ENCODE measurements at regions not wholly inside any gene's neighbourhood (a gene's known extent, or its start where the extent isn't known, plus 50 kb on each side); places are given as distances from the start of the nearest gene placed in this dataset.

- no peak for DNase-seq (ENCODE audit: low spot score)
- ATAC-seq, result no peak
- intact Hi-C loops (cut with DNase I), result no loop called here
These were observed 261.8 kb upstream of the RAB6C start for GRCh38 chr2:129717560-129718130.

DNA sequence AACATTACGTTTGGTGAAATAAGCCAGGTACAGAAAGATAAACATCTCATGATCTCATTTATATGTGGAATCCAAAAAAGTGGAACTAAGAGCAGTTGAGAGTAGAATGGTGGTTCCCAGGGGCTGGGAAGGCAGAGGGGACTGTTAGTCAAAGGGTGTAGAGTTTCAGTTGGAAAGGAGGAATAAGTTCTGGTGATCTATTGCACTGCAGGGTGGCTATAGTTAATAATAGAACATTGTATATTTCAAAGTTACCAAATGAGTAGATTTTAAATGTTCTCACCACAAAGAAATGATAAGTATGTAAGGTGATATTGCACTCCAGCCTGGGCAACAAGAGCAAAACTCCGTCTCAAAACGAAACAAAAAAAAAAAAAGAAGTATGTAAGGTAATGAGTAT is 260.1 kb upstream of the RAB6C start:
- intact Hi-C loops (cut with DNase I), result no loop called here
- no peak for ATAC-seq
- no peak for DNase-seq (ENCODE audit: low spot score)

- DNase-seq (ENCODE audit: low spot score) (no peak), ATAC-seq (no peak)
- intact Hi-C loops (cut with DNase I), result no loop called here
These were observed 259.1 kb upstream of the RAB6C start for GRCh38 chr2:129720360-129720759.

DNA sequence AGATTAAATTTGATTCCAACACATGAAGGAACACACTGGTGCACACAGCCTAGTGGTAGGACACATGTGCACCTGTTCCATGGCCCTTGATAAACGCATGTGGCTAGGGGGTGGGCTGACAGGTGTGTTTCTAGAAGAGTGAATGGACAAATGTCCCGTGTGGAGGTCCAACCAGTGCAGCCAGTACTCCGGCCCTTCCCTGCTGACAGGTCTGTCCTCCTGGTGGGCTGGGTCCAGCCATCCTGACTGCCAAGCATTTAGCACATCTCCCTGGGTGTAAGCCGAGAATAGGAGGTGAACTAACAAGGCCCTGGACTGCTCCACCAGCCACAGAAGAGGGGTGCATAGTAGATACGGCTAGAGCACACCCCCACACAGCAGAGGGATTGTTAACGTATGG is 258.7 kb upstream of the RAB6C start:
- ATAC-seq (no peak), DNase-seq (ENCODE audit: low spot score) (no peak)
- intact Hi-C loops (cut with DNase I), result no loop called here

DNA sequence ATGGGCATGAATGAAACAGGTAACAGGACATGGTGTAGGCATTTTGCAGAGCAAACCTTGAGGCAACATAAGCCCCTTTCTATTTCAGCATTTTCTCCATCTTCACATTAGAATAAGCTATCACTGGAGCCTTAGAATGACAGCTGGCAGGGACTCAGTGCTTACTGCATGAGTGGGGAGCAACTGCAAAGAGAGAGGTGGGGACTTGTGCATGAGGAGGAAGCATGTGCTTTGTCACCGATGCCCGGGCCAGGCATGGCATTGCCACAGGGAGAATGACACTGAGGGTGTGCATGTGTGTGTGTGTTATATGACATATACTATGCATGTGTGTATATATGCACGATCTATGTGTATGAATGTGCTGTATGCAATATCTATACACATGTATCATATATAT is 258.2 kb upstream of the RAB6C start:
- intact Hi-C loops (cut with DNase I), result no loop called here
- ATAC-seq (no peak), DNase-seq (ENCODE audit: low spot score) (no peak)

GRCh38 chr2:129721846-129722245 is 257.6 kb upstream of the RAB6C start:
- intact Hi-C loops (cut with DNase I), result no loop called here
- DNase-seq (ENCODE audit: low spot score) (no peak), ATAC-seq (no peak)

GRCh38 chr2:129722306-129723019 is 257.0 kb upstream of the RAB6C start:
- DNase-seq (ENCODE audit: low spot score) (peak; percentile 23), ATAC-seq (no peak)
- intact Hi-C loops (cut with DNase I), result no loop called here

- DNase-seq (ENCODE audit: low spot score) (peak; percentile 13), ATAC-seq (no peak)
- intact Hi-C loops (cut with DNase I), result no loop called here
These were observed 256.0 kb upstream of the RAB6C start for GRCh38 chr2:129723277-129724020.

DNA sequence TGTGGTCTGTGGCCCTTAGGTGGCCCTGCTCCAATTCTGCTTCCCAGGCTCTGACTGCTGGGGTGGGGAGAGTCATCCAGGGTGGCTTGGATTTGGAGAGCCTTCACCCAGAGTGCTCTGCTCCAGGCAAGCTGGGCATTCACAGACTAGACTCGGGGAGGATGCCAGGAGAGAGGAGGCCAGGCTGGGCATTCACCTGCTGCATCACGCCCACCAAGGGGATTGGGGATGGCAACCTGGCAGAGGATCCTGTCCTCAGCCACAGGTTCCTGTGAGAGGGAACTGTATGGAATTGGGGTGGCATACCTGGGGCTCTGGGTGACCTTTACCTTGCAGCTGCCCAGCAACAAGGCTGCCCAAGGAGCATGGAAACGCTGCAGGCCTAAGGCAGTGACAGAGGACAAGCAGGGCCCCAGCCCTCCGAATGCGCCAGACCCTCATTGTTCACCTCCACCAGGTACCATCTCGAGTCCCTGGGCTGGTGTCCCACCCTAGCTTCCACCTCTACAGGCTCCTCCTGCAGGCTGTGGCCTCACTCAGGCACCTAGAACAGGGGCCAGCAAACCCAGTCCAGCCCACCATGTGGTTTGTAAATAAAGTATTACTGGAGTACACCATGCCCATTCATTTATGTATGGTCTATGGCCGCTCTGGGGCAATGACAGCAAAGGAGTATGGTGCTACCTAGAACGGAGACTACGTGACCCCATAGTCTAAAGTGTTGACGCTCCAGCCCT is 255.3 kb upstream of the RAB6C start:
- no peak for DNase-seq (ENCODE audit: low spot score)
- ATAC-seq, result no peak
- intact Hi-C loops (cut with DNase I), result no loop called here

DNA sequence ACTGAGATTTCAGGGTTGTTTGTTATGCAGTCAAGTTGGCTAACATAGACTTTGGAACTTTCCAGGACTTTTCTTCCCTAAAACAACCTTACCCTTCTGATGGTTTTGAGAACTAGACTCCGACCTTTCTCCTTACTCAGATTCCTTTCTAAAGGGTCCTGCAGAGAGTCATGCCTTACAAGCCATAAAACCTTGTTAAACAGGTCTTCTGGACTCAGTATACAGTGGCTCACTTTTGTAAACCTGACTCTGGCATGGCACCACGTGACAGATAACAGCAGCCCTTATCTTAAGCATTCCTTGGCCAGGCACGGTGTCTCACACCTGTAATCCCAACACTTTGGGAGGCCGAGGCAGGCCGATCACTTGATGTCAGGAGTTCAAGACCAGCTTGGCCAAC is 253.2 kb upstream of the RAB6C start:
- DNase-seq (ENCODE audit: low spot score) (no peak), ATAC-seq (no peak)
- intact Hi-C loops (cut with DNase I), result no loop called here

GRCh38 chr2:129727286-129727685 is 252.2 kb upstream of the RAB6C start:
- intact Hi-C loops (cut with DNase I), result no loop called here
- DNase-seq (ENCODE audit: low spot score), result no peak
- ATAC-seq, result no peak

- ATAC-seq, result no peak
- DNase-seq (ENCODE audit: low spot score), result no peak
- intact Hi-C loops (cut with DNase I), result no loop called here
These were observed 251.2 kb upstream of the RAB6C start for GRCh38 chr2:129728035-129728972.

GRCh38 chr2:129729011-129729410 is 250.5 kb upstream of the RAB6C start:
- DNase-seq (ENCODE audit: low spot score), result no peak
- ATAC-seq, result no peak
- intact Hi-C loops (cut with DNase I), result no loop called here

GRCh38 chr2:129729646-129730045 is 249.8 kb upstream of the RAB6C start:
- no peak for ATAC-seq

GRCh38 chr2:129730979-129731378 is 248.5 kb upstream of the RAB6C start:
- DNase-seq (ENCODE audit: low spot score), result no peak
- intact Hi-C loops (cut with DNase I), result no loop called here
- no peak for ATAC-seq

More at GRCh38 chr2:129729646-129730045, 249.8 kb upstream of the RAB6C start:
- DNase-seq (ENCODE audit: low spot score), result no peak
- intact Hi-C loops (cut with DNase I), result no loop called here

- no peak for ATAC-seq
- intact Hi-C loops (cut with DNase I), result no loop called here
- no peak for DNase-seq (ENCODE audit: low spot score)
These were observed 247.4 kb upstream of the RAB6C start for GRCh38 chr2:129731907-129732629.

- intact Hi-C loops (cut with DNase I), result no loop called here
- no peak for ATAC-seq
- no peak for DNase-seq (ENCODE audit: low spot score)
These were observed 246.8 kb upstream of the RAB6C start for GRCh38 chr2:129732630-129733026.

DNA sequence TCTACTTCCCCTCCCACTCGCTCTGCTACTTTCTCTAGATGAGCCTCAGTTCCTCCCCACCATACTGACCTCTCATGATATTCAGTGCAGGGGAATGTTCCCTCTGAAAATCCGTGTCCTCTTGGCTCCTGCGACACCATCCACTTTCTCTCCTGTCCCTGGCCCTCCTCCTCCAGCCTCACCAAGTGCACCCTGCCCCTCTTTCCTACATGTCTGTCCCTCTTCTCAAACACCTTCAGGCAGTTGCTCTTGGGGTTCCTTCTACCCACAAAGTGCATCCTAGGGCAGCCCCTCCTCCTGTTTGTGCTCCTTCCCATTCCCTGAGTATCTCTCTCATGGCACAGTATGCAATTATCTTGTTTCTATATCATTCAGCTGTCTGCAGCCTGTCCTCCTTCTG is 246.4 kb upstream of the RAB6C start:
- intact Hi-C loops (cut with DNase I), result no loop called here
- no peak for DNase-seq (ENCODE audit: low spot score)
- no peak for ATAC-seq

Measured in sciatic nerve (tissue), 2 donors.